Mononuclear cell (primary cell): ENCODE measurements at regions not wholly inside any gene's neighbourhood (a gene's known extent, or its start where the extent isn't known, plus 50 kb on each side); places are given as distances from the start of the nearest gene placed in this dataset.
"Not testable (repeated sequence)": the region's sequence is repeated elsewhere in the genome, so short reads cannot be mapped to it uniquely, and the experiment has no call there.

Experiments
- H3K27me3 ChIP-seq: 2 replicates; pipeline ENCODE4 v1.6.0; 2011; ENCODE audit warnings: low read length, control low read depth; ENCODE audit not compliant: insufficient read depth
- H3K4me1 ChIP-seq: 2 replicates; pipeline ENCODE4 v1.5.1; 2011; ENCODE audit warnings: mild to moderate bottlenecking, low read length, control low read depth; ENCODE audit not compliant: insufficient read depth
- H3K4me3 ChIP-seq: 2 replicates; pipeline ENCODE4 v1.5.1; 2011; ENCODE audit warnings: mild to moderate bottlenecking, low read length, moderate library complexity
- H3K9me3 ChIP-seq: 2 replicates; pipeline ENCODE4 v1.5.1; 2011; ENCODE audit warnings: low read depth, mild to moderate bottlenecking, control low read depth, low read length

DNA sequence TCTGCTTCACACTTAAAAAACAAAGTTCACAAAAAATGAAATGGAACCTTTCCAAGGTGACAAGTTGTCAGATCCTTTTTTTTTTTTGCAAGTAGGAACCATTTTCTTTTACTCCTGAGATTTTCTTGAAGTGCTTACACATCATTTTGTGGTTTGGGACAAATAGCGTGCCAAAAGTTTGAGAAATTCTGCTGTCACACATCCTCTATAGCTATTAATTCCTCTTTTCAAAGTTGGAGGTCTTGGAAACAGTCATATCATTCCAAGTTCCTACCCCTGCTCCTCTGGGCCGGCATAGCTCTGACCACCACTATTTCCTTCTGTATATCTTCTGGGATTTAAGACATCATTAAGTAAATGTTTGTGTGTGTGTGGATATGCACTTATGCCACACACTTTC lies 421.6 kb upstream of the SLC10A2 start:
- Histone ChIP-seq H3K4me1 (no peaks in the 10 kb centered on the region), H3K4me3 (no peak overlapping the region), H3K9me3 (no peaks in the 10 kb centered on the region), H3K27me3 (no peaks in the 10 kb centered on the region)

- Histone ChIP-seq H3K27me3 (no peaks in the 10 kb centered on the region), H3K4me3 (no peak overlapping the region), H3K9me3 (no peaks in the 10 kb centered on the region), H3K4me1 (no peaks in the 10 kb centered on the region)
These were observed 406.9 kb upstream of the SLC10A2 start for GRCh38 chr13:103473081-103473480.

- Histone ChIP-seq H3K27me3 (no peaks in the 10 kb centered on the region), H3K4me3 (no peak overlapping the region), H3K4me1 (no peaks in the 10 kb centered on the region), H3K9me3 (no peaks in the 10 kb centered on the region)
These were observed 405.7 kb upstream of the SLC10A2 start for GRCh38 chr13:103471896-103472295.

GRCh38 chr13:103469771-103470170 lies 403.6 kb upstream of the SLC10A2 start:
- Histone ChIP-seq H3K4me3 (no peak overlapping the region), H3K9me3 (no peaks in the 10 kb centered on the region), H3K4me1 (no peaks in the 10 kb centered on the region), H3K27me3 (no peaks in the 10 kb centered on the region)

GRCh38 chr13:103466761-103467160 lies 400.5 kb upstream of the SLC10A2 start:
- Histone ChIP-seq H3K4me3 (no peak overlapping the region), H3K4me1 (no peaks in the 10 kb centered on the region), H3K9me3 (no peaks in the 10 kb centered on the region), H3K27me3 (no peaks in the 10 kb centered on the region)

GRCh38 chr13:103460246-103460645 lies 394.0 kb upstream of the SLC10A2 start:
- H3K27me3 ChIP-seq, H3K4me1 ChIP-seq, H3K9me3 ChIP-seq, H3K4me3 ChIP-seq: not testable (repeated sequence)

DNA sequence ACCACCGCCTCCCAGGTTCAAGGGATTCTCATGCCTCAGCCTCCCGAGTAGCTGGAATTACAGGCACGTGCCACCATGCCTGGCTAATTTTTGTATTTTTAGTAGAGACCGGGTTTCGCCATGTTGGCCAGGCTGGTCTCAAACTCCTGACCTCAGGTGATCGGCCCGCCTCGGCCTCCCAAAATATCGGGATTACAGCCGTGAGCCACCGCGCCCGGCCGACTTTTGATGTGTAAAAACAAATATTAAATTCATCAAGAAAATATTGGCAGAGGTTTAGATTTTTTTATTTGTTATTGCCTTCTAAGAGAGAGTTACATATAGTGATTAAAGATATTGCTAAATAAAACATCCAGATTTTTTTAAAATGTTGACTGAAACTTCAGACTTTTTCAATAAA lies 390.8 kb upstream of the SLC10A2 start:
- H3K4me3 ChIP-seq, H3K9me3 ChIP-seq, H3K27me3 ChIP-seq, H3K4me1 ChIP-seq: not testable (repeated sequence)

DNA sequence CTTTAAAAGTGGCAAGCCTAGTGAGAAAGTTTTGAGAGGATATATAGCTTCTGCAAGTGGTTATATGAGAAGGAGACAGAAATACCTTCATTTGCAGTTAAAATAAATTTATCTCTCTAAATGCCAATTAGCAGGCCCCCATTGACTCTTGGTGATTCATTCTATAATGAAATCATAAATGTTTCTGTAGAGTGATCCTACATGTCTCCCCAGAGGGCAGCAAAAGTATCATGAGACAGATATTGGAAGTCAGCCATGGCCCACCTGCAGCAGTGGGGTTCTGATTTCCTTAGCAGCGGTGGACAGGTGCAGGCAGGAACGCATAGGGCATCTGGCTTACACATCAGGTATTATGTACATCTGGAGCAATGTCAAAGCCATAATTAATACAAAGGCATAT lies 385.4 kb upstream of the SLC10A2 start:
- H3K27me3 ChIP-seq = no peaks in the 10 kb centered on the region
- no peak overlapping the region for H3K4me3 ChIP-seq
- no peaks in the 10 kb centered on the region for H3K4me1 ChIP-seq
- peaks cover 5% of the 10 kb centered on the region for H3K9me3 ChIP-seq

DNA sequence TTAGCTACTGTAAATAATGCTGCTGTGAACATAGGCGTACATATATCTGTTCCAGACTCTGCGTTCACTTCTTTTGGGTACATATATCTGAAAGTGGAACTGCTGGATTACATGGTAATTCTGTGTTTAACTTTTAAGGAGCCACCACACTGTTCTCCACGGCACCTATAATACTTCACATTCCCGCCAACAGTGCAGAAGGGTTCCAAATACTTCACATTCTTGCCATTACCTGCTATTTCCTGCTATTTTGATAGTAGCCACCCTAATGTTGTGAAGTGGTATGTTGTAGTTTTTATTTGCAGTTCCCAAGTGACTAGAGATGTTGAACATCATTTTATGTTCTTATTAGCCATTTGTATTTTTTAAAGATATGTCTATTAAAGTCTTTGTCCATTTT lies 377.4 kb upstream of the SLC10A2 start:
- H3K4me3 ChIP-seq = no peak overlapping the region
- H3K27me3 ChIP-seq = no peaks in the 10 kb centered on the region
- no peaks in the 10 kb centered on the region for H3K9me3 ChIP-seq
- no peaks in the 10 kb centered on the region for H3K4me1 ChIP-seq

GRCh38 chr13:103437651-103438050 lies 371.4 kb upstream of the SLC10A2 start:
- Histone ChIP-seq H3K4me1 (no peaks in the 10 kb centered on the region), H3K4me3 (no peak overlapping the region), H3K27me3 (no peaks in the 10 kb centered on the region), H3K9me3 (no peaks in the 10 kb centered on the region)

DNA sequence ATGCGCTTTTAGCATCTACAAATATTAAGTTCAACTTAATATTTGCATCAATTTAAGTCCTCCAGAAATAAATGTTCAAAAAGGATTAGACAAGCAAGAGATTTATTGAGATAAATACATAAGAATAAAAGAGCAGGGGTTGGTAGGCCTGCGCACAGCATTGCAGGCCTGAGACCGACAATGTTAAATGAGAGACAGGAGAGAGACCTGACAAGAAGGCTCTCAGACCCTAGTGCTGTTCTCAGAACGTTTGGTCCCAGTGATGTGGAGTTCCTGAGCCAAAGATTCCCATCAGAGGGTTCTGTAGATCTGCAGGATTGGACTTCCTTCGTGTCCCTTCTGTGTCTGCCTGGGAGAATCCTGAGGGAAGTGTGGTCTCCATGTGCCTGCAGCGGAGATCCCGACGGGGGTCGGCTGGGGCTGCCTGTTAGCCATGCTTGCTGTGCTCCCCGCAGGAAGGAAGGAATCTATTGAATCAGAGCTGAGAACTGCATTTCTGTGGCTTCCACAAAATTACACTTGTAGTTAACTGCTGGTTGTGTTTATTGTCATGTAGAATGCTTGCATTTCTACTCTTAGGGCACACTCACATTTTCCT lies 369.9 kb upstream of the SLC10A2 start:
- Histone ChIP-seq H3K9me3 (no peaks in the 10 kb centered on the region), H3K27me3 (no peaks in the 10 kb centered on the region), H3K4me3 (no peak overlapping the region), H3K4me1 (no peaks in the 10 kb centered on the region)

DNA sequence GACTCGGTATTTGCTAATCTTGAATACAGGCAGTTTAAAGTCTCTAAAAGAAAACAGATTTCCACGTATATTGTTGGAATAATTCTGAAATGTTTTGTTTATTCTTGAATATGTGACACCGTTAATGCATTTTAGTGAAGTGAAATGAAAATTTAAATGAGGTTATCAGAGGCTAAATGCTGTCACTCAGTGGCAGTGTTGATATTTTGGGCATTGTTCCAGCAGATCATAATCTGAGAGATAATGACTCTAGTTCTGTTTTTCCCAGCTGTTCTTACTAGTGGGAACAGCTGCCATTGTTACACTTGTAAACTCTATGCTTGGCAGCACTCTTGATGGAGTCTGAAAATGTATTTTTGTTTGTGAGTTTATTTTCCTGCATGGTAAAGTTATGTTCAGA lies 365.6 kb upstream of the SLC10A2 start:
- Histone ChIP-seq H3K4me1 (no peaks in the 10 kb centered on the region), H3K4me3 (no peak overlapping the region), H3K27me3 (no peaks in the 10 kb centered on the region), H3K9me3 (no peaks in the 10 kb centered on the region)

DNA sequence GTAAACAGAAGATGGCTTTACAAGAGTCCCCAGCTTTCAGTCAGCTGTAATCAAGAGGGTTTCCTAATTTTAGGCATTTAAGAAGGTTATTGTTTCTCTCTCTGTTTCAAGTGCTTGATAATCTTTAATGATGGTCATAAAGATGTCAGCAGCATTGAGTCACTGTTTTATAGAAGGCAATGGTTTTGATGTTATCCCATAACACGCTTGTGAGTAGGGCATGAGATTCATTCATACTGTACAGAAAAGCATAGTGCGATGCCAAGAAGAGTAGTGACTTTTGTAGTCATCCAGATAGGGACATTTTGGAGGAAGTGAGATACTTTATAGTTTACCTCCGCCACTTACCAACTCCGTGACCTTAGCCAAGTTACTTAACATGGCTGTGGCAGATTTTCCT lies 364.2 kb upstream of the SLC10A2 start:
- H3K4me1 ChIP-seq = no peaks in the 10 kb centered on the region
- no peaks in the 10 kb centered on the region for H3K9me3 ChIP-seq
- no peaks in the 10 kb centered on the region for H3K27me3 ChIP-seq
- H3K4me3 ChIP-seq = no peak overlapping the region

GRCh38 chr13:103410002-103410401 lies 343.8 kb upstream of the SLC10A2 start:
- no peaks in the 10 kb centered on the region for H3K9me3 ChIP-seq
- H3K27me3 ChIP-seq = no peaks in the 10 kb centered on the region
- no peaks in the 10 kb centered on the region for H3K4me1 ChIP-seq
- H3K4me3 ChIP-seq = no peak overlapping the region

DNA sequence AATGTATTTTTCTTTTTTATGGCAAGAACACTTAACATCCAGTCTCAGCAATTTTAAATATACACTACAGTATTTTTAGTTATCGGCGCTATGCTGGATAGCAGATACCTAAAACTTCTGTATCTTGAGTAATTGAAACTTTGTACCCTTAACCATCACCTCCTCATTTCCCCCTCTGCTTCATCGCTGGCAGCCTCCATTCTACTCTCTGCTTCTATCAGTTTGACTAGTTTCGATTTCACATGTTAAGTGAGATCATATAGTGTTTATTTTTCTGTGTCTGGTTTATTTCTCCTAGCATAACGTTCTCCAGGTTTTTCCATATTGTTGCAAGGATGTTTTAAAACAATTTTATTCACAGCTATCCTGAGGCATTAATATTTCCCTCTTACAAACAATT lies 340.8 kb upstream of the SLC10A2 start:
- no peaks in the 10 kb centered on the region for H3K4me1 ChIP-seq
- H3K27me3 ChIP-seq = no peaks in the 10 kb centered on the region
- no peak overlapping the region for H3K4me3 ChIP-seq
- H3K9me3 ChIP-seq = no peaks in the 10 kb centered on the region

DNA sequence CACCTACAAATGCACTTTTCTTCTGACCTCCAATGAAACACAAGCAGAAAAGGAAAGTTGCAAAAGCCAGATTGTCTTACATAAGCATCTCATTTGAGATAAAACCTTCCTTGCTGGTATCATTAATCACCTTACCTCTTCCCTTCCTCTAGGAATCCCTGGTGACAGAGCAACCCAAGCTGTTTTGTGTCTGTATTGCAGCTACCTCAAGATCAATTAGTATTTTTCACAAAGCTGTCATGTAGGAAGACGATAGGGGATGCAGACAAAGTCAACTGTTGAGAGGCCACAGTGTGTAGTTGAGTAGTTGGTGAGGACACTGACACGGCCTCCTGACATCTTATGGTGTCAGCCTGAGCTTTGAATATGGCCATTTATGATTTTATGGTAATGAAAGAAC lies 339.1 kb upstream of the SLC10A2 start:
- H3K4me3 ChIP-seq = no peak overlapping the region
- no peaks in the 10 kb centered on the region for H3K4me1 ChIP-seq
- no peaks in the 10 kb centered on the region for H3K27me3 ChIP-seq
- H3K9me3 ChIP-seq = no peaks in the 10 kb centered on the region

DNA sequence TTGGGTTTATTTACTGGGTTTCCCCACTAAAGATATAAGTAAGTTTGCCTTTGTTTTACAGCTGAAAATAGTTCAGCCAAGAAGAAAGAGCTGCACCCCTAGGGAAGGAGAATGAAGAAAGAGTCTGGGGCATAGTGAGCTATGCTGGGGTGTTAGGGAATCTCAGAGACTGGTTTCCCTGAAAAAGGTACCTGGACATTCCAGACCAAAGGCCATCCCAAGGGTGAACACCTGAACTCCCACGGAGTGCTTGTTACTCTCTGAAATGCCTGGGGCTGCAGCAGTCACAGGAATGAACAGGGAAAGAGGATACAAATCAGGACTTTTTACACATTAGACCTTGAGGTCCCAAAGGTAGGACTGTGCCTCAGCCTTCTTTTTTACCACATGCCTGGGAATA lies 337.6 kb upstream of the SLC10A2 start:
- Histone ChIP-seq H3K4me1 (no peaks in the 10 kb centered on the region), H3K4me3 (no peak overlapping the region), H3K9me3 (no peaks in the 10 kb centered on the region), H3K27me3 (no peaks in the 10 kb centered on the region)
